ENCODE measurements at regions not wholly inside any gene's neighbourhood (a gene's known extent, or its start where the extent isn't known, plus 50 kb on each side); places are given as distances from the start of the nearest gene placed in this dataset.

DNA sequence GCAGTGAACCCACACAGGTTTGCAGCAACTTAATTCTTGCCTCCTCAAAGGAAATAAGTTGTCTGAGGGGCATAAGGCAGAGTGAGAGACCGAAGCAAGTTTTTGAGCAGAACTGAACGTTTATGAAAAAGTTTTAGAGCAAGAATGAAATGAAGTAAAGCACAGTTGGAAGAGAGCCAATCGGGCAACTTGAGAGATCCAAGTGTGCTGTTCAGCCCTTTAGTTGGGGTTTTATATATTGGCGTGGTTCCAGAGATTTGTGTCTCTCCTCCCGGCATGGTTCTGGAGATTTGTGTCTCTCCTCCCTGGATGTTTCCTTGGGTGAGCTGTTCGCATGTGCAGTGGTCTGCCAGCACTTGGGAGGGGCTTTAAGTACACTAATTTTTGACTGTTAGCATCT, 141.4 kb upstream of the DGKB start:
- TF ChIP-seq SP1 (IDR thresholded peaks at IDR 0.05), result no peak
- TF ChIP-seq, protein P1, sequence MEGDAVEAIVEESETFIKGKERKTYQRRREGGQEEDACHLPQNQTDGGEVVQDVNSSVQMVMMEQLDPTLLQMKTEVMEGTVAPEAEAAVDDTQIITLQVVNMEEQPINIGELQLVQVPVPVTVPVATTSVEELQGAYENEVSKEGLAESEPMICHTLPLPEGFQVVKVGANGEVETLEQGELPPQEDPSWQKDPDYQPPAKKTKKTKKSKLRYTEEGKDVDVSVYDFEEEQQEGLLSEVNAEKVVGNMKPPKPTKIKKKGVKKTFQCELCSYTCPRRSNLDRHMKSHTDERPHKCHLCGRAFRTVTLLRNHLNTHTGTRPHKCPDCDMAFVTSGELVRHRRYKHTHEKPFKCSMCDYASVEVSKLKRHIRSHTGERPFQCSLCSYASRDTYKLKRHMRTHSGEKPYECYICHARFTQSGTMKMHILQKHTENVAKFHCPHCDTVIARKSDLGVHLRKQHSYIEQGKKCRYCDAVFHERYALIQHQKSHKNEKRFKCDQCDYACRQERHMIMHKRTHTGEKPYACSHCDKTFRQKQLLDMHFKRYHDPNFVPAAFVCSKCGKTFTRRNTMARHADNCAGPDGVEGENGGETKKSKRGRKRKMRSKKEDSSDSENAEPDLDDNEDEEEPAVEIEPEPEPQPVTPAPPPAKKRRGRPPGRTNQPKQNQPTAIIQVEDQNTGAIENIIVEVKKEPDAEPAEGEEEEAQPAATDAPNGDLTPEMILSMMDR (IDR thresholded peaks at IDR 0.05; ENCODE audit: low read depth, low read length, missing input control), result no peak
- no peak for TF ChIP-seq JUND (IDR thresholded peaks at IDR 0.05)
- TF ChIP-seq, protein P2, sequence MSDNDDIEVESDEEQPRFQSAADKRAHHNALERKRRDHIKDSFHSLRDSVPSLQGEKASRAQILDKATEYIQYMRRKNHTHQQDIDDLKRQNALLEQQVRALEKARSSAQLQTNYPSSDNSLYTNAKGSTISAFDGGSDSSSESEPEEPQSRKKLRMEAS (IDR thresholded peaks at IDR 0.05), result no peak
- no peak for TF ChIP-seq YY1 (IDR thresholded peaks at IDR 0.05)
- no peak for TF ChIP-seq EGR1 (IDR thresholded peaks at IDR 0.05; ENCODE audit: low read depth in 2 of 2)
- no peak for TF ChIP-seq FOXA1 (IDR thresholded peaks at IDR 0.05)
- no peak for TF ChIP-seq TAF1 (conservative IDR thresholded peaks at IDR 0.05)
- TF ChIP-seq FOXA2 (IDR thresholded peaks at IDR 0.05), result no peak
